GM19455 (cell line): ENCODE measurements at regions not wholly inside any gene's neighbourhood (a gene's known extent, or its start where the extent isn't known, plus 50 kb on each side); places are given as distances from the start of the nearest gene placed in this dataset.
"Not testable (repeated sequence)": the region's sequence is repeated elsewhere in the genome, so short reads cannot be mapped to it uniquely, and the experiment has no call there.

ENCODE experiments used
- ATAC-seq: cut with Tn5 transposase; IDR thresholded peaks from one replicate; pipeline ENCODE4 v1.9.1; 2021; ENCODE audit not compliant: unreplicated experiment

DNA sequence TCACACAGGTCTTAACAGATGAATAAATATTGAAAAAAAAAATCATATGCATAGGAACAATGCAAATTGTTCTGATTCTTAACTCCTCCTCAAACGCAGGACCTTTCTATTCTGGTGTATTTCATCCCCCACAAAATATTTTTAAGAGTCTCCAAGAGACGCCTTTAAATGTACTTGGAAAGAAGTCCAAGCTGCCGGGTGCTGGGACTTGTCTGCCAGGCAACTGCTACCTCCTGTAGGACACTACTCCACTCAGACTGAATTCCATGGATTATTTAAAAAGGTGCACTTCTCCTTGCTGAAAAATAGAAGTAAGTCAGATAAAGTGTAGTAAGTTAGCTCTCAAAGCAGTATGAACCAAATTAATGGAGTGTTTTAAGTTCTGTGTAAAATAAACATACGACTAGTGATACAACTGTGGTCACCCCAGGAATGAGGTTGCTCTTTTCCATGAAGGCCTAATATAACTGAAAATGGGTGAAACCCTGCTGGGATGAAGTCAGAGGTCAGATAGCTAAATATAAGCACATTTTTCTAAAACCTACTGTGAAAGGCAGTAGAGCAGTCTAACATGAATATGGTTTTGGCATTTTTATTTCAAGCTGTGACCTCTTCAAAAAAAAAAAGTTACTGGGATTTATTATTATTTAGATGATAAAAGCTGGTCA is 189.2 kb upstream of the PBX1 start:
- no peak for ATAC-seq

DNA sequence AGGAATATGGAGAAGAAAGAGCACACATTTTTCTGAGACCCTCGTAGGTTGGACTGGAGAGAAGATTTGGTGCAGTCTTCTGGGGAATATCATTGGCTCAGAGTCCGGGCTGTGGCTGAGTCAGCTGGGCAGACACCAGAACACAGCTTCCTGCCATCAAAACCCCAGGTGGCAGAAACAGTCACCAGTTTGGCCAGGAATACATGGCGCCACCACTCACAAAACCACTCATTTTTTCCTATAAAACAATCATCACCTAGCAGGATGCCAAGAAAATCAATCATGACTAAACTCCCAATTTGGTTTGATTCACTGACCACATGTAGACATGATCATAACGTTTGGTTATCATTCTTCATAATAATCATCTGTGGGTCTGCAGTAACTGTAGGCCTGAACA is 178.1 kb upstream of the PBX1 start:
- no peak for ATAC-seq

DNA sequence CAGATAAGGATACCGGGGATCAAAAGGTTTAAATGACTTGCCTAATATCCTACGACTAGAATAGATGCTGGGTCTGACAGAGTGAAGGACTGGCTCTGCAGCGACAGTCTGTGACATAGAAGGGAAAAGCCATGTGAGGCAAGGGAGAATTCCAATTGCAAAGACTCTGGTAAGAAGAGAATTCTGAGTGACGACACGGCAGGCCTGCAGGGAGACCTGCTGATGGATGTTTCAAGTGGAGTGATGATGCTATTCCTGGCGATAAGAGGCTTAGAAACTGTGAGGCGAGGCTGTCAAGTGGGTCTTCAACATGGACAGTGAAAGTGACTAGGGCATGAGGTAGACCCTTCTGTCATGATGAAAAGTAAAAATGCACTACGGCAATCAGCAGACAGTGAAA is 176.6 kb upstream of the PBX1 start:
- ATAC-seq = no peak

DNA sequence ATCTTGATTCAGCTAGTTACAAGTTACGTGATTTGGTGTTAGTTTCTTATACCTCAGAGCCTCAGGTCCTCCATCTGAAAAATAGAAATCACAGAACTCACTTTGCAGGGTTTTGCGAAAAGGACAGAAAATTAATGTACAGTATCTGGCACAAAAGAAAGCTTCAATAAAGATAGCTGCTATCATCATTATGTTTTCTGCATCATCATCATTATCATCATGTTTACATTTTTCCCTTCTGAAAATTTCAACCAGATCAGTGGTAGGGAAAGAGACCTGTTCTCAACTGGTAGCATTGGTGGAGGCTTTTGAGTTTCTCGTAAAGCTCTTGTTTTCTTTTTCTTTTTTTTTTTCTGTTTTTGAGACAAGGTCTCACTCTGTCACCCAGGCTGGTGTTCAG is 174.7 kb upstream of the PBX1 start:
- ATAC-seq = no peak

DNA sequence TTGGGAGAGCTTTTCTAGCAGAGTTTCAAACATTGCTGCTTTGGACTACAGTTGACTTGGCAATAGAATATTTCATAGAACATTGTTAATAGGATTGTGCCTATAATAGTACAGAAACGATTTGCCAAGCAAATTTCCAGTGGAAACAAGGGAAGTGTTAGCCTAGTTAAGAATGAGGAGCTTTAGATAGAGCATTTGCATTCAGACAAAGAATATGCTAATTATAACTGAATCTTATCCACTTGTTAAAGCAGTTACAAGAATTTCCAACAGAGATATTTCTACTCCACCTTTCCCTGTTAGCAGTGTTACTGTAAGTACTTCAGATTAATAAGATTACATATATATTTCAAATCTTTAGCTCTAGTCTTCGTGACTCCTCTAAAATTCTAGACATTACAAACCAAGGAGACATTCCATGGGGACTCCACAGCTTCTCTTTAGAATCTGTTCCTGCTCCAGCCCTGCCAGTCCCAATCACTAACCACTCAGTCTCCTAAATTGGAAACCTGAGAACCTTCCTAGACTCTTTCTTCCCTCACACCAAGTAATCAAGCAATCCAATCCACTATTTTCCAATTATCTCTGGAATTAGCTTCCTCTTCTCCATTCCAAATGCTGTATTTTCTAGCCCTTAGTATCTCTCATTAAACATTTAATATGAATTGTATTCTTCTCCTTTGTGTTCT is 141.8 kb upstream of the PBX1 start:
- no peak for ATAC-seq

DNA sequence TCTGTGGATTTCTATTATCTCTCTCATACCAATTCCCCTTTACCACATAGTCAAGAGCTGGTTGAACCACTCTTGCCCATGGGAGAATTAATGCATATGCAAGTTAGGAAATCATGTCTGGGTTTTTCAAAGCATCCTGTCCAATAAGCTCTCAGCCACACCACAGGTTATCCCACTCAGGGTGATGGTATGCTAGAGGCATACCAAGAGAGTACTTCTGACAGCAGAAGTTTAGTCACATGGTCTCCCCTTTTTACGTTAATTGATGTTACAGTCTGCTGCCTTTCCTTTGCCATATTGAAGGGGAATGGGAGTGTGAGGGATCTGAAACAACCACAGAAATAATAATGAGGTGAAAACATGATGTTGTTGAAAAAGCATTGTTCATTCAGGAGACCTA is 135.8 kb upstream of the PBX1 start:
- no peak for ATAC-seq

DNA sequence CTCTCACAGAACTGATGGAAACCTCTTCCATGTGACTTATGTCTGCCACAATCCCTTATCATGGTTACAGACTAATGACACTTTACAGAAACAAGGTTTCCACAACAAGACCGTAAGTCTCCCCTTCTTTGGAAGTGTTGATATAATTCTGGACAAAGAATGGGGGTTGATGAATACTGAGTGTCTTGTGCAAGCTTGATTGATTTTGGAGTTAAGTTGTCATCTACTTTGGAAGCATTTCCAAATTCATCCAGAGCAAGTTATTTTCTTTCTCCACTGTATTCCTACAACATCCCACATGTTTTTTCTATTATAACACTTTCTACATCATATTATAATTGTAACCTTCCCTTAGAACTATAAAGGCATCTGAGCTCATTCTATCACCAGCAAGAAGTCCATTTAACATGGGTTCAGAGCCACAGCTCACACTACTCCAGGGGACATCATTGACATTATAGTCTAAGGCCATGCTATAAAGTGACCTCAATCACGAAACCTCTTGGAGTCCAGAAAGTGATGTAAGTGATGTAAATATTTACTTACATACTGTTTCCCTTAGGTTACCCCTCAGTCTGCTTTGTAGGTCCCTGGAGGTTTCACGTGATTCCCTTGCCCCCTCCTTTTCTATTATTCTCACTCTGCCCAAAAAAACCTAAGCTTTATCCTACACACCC is 125.7 kb upstream of the PBX1 start:
- no peak for ATAC-seq

DNA sequence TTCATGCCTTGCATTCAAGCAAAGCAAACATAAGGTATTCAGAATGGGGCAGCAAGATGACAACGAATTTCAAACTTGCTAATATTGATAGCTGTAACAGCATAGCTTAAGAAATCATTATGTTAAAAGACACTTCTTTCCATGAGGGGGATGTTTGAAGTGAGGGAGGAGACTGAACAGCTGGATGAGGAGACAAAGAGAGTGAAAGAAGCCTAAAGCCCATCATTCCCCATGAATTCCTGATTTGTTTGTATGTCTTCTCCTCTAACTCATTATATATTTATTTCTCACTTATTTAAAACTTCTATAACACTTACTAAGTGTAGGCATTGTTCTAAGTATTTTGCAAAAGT is 125.2 kb upstream of the PBX1 start:
- no peak for ATAC-seq

DNA sequence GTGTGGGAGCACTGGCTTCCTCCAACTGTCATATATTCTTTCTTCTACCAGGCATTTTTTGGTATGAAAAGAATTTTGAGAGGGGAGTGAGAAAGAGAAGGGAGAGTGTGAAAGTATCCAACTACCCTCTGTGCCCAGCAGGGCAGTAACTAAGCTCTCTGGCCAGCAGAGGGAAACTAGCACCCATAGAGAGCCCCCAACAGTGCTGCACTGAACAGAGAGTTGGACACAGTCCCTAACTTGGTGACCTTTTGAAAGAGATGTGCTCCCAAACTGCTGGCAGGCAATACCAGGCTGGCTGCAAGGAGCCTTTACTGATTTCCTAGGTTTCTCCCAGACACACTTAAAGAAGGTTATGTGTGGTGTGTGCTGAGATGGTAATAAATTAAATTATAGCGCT is 118.8 kb upstream of the PBX1 start:
- ATAC-seq = no peak

DNA sequence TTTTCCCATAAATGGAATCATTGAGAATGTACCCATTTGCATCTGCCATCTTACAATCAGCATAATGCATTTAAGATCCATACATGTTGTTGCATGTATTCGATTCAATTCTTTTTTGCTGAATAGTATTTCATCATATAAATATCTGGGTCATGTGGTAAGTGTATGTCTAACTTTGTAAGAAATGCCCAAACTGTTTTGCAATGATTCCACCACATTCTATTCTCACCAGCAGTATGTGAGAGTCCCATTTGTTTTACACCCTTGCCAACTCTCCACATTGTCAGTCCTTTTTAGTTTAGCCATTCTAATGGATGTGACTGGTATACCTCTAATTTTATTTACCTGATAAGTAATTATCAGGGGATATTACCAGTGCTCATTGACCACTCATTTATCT is 115.8 kb upstream of the PBX1 start:
- no peak for ATAC-seq

DNA sequence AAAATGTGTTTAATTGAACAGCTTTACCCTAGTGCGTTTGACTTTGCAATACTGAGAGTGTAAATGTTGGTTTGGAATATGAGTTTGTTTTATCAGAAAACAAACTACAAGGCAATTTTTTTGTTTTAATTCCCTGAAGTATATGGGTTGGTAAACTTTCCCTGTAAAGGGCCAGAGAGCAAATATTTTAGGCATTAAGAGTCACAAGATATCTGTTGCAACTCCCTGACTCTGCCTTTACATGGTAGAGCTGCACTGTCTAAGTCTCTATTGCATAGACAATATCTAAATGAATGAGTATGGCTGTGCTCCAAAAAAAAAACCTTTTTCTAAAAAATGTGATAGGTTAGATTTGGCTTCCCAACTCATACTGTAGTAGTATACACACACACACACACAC is 115.1 kb upstream of the PBX1 start:
- ATAC-seq = no peak

DNA sequence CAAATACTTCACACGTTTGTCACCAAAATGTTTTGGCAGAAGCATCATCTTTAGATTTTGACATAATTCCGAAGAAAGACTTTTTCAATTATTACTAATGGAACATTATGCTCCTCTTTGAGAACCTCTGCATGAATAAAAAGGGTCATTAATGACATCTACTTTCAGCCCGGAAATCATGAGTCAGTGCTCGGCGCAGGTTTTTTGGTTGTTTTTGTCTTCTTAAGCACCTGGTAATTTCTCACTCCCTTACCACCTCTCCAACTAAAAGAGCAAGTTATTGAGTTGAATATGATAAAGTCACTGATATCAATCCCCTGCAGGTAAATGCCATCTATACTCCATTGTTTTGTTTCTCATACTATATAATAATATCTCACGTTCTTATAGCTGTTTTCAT is 113.0 kb upstream of the PBX1 start:
- no peak for ATAC-seq

DNA sequence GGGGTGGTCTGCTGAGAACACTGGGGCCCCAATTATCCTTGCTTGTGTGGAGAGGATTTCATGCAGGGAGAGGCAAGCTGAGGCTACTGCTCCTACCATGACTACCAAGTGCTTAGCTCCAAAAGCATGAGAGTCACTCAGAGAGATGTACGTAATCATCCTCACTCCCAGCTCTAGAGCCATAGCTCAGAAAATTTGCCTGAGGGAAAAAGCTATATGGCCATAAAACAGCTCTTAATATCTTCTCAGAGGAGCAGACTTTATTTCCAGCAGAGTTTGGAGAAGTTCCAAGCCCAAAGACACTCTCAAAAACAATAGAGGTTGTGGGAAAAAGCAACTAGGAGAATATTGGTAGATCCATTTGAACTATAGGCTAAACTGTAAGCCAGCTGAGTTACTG is 106.4 kb upstream of the PBX1 start:
- no peak for ATAC-seq

DNA sequence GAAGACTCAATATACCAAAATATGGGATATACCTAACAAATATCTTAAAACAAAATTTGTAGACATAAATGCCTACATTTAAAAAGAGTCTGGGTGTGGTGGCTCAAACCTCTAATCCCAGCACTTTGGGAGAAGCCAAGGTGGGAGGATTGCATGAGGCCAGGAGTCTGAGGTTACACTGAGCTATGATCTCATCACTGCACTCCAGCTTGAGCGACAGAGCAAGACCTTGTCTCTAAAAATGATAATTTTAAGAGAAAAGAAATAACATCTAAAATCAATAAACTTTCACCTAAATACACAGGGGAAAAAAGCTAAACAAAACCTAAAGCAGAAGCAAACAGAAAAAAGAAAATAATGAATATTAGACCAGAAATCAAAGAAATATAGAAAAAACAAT is 102.7 kb upstream of the PBX1 start:
- ATAC-seq = no peak

DNA sequence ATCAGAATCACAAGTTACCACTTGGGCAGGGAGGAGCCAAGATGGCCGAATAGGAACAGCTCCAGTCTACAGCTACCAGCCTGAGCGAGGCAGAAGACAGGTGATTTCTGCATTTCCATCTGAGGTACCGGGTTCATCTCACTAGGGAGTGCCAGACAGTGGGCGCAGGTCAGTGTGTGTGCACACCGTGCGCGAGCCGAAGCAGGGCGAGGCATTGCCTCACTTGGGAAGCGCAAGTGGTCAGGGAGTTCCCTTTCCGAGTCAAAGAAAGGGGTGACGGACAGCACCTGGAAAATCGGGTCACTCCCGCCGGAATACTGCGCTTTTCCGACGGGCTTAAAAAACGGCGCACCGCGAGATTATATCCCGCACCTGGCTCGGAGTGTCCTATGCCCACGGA is 99.8 kb upstream of the PBX1 start:
- not testable (repeated sequence) for ATAC-seq

DNA sequence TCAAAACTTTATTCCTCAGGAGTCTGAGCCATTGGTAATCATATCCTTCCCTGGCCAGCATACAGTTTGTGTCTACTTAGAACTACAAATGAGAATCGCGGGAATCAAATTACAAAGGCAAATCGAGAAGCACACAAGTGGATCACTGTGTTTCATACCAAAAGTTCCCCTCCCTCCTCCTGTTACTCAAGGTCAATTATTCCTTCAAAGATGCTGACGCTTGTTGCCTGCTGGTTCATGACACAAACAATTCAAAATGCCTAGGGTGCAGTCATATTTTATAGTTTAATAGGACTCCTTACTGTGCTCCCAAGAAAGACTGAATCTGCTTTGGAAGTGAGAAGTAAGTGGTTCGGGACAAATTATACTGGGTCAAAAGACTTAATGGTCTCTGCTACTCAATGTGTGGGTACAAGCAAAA is 93.0 kb upstream of the PBX1 start:
- ATAC-seq = no peak

DNA sequence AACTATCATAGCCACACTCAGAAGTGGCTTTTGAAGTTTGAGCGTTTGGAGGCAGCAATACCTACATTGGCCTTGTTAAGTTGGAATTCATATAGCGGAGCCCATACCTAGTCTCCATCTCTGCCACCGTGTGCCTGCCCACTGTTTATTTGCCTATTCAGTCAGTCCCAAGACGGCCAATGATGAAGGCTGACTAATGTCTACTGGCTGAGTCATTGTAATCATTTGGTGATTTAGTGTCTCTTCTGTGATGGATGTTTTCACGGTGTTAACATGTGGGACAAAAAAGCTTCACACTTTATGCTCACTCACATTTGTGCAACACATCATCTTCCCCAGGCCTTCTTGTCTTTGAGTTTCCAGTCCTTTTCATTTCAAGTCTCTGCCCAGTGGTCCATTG is 92.6 kb upstream of the PBX1 start:
- no peak for ATAC-seq

DNA sequence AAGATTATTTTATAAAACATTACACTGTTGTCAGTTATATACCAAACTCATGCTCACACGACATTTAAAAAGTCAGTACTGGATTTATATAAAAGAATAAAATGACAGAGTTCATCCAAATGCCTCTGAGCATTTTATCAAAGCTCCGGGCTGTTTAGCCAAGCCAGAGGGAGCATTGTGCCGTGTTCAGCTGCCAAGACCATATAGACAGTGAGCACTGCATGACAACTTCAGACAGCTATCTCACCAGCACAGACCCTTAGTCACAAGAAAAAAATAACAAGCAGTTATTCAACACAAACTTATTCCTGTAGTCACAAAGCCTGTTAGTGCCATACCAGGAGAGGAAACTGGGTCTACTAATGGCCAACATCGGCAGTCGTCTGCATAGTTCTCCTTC is 88.0 kb upstream of the PBX1 start:
- ATAC-seq = no peak

DNA sequence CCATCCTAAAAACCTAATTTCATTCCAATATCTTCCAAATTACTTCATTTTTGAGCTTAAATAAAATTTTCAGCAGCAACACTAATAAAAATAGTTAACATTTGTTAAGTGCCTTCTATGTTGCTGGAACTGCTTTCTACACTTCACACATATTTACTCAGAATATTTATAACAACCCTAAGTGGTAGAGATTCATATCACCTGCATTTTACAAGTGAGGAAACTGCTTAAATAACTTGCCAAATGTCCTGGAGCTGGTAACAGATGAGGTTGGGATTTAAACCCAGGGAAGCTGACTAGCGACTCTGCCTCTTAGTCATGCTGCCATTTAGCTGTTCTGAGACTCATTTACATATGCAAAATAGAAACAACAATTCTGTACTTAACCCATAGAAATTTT is 86.1 kb upstream of the PBX1 start:
- no peak for ATAC-seq

DNA sequence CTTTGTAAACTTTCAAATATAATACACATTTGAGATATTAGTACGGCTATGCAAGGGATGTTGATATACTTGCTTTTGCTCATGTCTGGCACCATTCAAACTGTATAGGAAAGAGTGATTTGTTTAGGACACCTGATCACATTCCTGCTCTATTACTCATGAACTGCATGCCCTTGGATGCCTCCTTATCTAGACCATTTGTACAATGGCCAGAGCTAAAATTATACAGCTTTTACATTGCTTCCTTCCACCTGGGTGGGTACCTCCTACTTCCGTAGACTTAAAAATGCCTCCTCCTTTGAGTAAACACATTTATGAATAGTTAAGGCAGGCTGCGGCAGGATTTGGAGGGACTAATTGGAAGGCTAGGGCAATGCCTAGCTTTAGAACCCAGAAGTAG is 85.4 kb upstream of the PBX1 start:
- ATAC-seq = no peak

DNA sequence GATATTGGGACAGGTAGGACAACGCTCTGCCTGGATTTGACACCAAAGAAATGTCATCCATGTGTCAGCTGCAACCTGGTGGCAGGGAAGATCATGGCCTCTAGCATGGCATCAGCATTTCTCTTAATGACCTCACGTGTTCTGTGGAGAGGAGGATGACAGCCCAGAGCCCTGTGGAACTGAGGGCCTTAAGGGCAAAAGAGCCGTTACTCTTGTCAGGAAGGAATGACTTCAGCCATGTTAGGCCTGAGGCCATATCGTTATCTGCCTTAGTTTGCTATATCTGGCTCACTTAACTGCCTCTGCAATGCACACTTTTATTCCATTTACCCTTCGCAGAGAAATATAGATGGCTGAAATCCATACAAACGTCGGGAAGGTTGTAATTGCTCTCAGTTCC is 83.2 kb upstream of the PBX1 start:
- ATAC-seq = no peak

DNA sequence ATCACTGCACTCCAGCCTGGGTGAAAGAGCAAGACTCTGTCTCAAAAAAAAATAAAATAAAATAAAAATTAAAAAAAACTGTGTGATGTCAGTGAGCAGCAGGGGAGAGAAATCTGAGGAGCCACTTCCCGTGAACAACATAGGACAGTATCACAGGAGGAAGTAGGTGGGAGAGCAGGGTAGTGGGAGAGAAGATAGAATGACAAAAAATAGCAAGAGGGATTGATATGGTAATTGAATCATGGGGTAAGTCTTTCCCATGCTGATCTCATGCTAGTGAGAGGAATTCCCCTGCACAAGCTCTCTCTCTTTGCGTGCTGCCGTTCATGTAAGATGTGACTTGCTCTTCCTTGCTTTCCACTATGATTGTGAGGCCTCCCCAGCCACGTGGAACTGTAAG is 81.6 kb upstream of the PBX1 start:
- ATAC-seq = no peak

DNA sequence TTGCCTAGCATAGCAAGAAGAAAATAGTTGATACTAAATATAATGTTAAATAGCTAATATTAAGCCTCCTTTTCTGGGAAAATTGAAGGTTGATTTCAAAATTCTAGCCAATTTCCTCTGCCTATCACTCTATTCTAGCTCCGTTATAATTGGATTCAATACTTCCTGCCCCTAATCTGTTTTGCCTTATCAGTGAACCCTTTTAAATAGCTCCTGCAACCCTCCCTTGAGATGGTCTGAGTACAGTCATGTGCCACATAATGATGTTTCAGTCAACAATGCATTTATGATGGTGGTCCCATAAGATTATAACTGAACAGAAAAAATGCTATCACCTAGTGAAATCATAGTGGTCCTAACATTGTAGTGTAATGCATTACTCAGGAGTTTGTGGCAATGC is 79.7 kb upstream of the PBX1 start:
- ATAC-seq = no peak
